Fibroblast of skin of left quadriceps (primary cell): ENCODE measurements at regions not wholly inside any gene's neighbourhood (a gene's known extent, or its start where the extent isn't known, plus 50 kb on each side); places are given as distances from the start of the nearest gene placed in this dataset.
"Not testable (repeated sequence)": the region's sequence is repeated elsewhere in the genome, so short reads cannot be mapped to it uniquely, and the experiment has no call there.

Experiments used
- DNase-seq, 2 experiments: peaks; one replicate each; pipeline ENCODE4 v3.0.0-alpha.2; 2013; ENCODE audit warnings: low read depth in 2 of 2

DNA sequence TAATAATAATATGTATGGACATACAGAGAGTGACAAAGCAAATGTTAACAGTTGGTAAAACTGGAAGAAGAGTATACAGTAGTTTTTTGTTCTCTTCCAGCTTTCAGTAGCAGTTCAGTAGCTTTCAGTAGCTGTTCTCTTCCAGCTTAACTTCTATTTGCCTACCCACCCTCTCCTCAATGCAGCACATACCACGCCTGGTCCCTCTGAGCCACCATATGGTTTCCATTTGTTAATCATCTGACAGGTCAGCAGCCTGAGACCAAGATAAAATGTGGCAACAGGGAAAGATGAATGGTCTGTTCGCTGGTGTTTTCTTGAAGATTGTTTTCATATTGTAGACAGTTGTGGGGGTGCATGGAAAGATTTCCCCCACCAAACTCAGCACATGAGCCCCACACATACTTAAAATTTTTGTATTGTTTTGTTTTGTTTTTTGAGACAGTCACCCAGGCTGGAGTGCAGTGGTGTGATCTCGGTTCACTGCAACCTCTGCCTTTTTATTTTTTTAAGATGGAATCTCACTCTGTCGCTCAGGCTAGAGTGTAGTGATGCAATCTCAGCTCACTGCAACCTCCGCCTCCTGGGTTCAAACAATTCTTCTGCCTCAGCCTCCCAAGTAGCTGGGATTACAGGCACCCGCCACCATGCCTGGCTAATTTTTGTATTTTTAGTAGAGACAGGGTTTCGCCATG lies 56.8 kb downstream of the ATP6V0E2 start:
- peak; percentile 2 to 7 for DNase-seq

DNA sequence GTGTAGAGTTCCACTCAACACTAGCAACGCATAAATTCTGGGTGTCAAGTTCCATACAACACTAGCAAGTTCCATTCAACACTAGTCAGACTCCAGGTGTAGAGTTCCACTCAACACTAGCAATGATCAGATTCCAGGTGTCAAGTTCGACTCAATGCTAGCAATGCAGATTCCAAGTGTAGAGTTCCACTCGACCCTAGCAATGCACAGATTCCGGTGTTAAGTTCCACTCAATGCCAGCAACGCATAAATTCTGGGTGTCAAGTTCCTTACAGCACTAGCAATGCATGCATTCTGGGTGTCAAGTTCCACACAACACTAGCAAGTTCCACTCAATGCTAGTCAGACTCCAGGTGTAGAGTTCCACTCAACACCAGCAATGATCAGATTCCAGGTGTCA lies 60.0 kb downstream of the ATP6V0E2 start:
- DNase-seq, result not testable (repeated sequence)

GRCh38 chr7:149947346-149947745 lies 73.6 kb downstream of the ATP6V0E2 start:
- DNase-seq, result not testable (repeated sequence)

DNA sequence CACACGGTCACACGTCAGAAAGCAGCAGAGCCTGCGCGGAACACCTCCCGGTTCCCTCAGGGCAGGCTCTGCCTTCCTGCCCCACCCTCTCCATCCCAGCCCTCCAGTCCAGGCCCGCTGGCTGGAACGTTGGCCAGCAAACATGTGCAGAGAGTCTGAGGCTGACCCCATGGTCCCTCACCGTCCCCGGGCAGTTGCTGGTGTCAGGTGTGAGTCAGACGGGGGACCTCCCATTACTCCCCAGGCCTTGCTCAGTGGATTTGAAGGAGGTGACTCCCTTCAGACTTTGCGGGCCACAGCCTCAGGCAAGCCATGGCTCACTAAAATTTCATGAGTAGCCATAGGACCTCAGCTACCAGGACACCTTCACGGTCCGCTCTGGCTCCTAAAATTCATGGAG lies 74.7 kb downstream of the ATP6V0E2 start:
- DNase-seq, result not testable (repeated sequence)

DNA sequence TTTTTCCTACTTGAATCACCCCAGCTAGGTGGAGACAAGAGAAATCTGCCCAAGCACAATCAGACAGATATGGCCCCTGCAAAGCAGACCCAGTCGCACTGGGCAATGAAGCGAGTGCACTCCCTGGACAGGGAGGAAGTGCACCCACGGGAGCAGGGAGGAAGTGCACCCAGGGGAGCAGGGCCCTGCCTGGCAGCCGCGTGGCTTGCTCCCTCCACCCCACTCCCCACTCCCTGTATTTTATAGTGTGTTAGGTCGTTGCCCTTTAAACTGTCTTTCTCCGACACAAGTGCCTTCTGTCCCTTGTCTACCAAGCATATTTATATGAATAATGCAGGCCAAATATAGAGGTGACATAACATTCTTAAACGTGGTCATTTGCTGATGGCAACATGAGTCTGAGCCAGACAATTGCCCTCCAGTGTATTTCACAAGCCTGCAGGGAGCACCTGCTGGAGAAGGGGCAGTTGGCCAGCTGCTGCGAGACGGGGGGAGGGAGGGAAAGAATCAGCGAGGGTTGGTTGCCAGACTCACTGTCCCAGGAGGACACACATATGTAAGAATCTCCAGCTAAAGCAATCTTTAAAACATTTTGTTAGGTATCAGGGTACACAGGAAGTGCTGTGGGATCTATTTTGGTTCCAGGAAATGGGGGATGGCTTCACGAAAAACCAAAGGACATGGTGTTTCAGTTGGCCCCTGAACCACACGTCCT lies 76.3 kb downstream of the ATP6V0E2 start:
- DNase-seq, result not testable (repeated sequence)

GRCh38 chr7:149950578-149950924 lies 76.8 kb downstream of the ATP6V0E2 start:
- not testable (repeated sequence) for DNase-seq

DNA sequence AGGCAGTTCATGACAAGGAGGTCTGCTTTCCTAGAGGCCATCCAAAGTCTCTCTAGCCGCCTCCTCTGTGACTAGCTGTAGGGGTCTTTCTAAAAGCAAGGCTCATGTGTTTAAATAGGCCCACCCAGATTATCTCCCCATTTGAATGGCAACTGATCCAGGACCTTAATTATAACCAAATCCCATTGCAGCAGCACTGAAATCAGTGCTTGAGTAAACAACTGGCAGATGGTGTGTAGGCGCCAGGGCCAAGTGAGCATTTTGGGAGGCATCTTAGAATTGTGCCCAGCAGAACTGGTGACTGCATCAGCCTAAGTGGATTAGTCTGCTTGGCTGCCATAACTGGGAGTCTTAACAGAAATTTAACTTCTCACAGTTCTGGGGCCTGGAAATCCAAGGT lies 77.8 kb downstream of the ATP6V0E2 start:
- DNase-seq, result not testable (repeated sequence)

DNA sequence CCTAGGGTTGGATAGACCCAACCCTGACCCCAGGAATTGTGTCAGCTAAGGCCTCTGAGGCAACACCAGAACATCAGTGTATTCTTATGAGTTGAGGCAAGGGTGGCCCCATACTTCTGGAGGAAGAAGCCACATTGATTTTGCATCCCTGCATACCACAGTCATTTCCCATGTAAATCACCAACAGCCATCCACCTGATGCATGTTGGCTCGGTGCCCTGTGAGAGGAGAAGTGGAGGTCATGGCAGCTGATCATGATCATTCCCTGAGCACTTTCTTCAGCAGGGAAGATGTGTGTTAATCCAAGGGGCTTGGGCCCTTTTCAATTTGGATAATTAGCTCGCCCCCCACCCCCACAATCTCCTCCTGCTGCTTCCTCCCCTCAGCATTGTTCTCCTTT lies 85.1 kb downstream of the ATP6V0E2 start:
- not testable (repeated sequence) for DNase-seq

DNA sequence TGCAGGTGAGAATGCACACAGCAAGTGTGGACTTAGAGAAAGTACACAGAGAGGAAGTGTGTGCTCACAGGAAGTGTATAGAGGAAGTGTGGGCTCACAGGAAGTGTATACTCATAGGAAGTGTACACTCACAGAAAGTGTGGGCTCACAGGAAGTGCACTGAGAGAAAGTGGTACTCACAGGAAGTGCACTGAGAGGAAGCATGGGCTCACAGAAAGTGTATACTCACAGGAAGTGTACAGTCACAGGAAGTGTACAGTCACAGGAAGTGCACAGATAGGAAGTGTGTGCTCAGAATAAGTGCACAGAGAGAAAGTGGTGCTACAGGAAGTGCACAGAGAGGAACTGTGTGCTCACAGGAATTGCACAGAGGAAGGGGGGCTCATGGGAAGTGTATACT lies 87.1 kb downstream of the ATP6V0E2 start:
- not testable (repeated sequence) for DNase-seq

DNA sequence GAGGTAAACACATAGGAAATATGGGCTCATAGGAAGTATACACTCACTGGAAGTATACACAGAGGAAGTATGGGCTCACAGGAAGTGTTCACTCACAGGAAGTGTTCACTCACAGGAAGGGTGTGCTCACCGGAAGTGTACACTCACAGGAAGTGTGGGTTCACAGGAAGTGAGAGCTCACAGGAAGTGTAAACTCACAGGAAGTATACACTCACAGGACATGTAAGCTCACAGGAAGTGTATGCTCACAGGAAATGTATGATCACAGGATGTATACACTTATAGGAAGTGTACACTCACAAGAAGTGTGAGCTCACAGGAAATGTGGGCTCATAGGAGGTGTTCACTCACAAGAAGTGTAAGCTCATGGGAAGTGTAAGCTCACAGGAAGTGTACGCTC lies 88.1 kb downstream of the ATP6V0E2 start:
- DNase-seq, result not testable (repeated sequence)

- not testable (repeated sequence) for DNase-seq
These were observed 89.0 kb downstream of the ATP6V0E2 start for GRCh38 chr7:149962685-149963319.

GRCh38 chr7:149963985-149964384 lies 90.2 kb downstream of the ATP6V0E2 start:
- not testable (repeated sequence) for DNase-seq

DNA sequence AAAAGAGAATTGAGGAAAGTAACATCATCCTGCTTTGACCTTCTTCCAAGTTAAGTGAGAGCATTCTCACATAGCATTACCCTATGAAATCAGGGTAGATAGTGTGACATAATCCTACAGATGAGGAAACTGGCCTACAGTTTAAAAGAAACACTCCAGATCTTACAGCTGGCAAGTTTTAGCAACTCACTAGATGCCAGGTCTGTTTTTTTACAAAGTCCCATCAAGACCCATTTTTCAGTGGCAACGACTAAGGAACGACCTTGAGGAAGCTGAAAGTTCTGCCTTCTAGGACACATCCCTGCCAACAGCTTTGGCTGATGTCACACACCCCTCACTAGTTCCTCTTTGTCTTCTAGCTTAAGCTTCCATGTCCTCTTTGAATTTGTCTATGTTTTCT lies 92.7 kb downstream of the ATP6V0E2 start:
- DNase-seq, result not testable (repeated sequence)

DNA sequence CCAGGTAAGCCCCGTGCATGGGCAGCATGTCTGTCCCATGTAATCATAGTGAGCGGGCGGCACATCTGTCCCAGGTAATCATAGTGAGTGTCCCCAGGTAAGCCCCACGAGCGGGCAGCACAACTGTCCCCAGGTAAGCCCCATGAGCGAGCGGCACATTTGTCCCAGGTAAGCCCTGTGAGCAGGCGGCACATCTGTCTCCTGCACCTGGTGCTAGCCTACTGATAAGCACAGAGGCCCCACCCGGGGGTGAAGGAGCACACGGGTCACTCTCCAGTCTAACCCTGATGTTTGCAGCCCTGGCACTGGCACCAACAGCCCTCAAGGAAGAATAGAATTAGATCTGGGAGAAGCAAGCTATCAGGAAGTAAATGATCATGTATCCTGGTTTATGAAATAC lies 99.2 kb downstream of the ATP6V0E2 start:
- not testable (repeated sequence) for DNase-seq

DNA sequence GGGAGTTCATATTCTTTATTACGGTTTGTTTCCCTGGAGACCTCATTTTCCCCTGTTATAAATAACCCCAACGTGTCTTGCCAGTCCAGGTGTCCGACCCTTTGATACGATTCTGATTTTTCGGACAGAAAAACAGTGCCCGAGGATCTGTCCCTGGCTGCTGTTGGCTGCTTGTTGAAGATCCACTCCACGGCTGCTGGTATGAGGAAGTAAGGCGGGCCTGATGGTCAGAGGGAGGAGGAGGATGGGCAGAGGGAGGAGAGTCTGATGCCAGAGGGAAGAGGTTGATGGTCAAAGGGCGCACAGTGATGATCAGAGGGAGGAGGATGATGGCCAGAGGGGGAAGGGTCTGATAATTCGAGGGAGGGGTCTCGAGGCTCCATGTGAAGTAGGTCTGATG lies 99.9 kb downstream of the ATP6V0E2 start:
- DNase-seq, result not testable (repeated sequence)

DNA sequence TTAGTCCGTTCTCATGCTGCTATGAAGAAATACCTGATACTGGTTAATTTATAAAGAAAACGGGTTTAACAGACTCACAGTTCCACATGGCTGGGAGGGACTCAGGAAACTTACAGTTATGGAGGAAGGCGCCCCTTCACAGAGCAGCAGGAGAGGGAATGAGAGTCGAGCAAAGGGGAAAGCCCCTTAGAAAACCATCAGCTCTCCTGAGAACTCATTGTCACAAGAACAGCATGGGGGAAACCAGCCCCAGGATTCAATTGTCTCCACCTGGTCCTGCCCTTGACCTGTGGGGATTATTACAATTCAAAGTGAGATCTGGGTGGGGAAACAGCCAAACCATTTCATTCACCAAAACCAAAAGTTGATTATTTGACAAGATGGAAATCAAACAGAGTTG lies 101.8 kb downstream of the ATP6V0E2 start:
- DNase-seq, result not testable (repeated sequence)

DNA sequence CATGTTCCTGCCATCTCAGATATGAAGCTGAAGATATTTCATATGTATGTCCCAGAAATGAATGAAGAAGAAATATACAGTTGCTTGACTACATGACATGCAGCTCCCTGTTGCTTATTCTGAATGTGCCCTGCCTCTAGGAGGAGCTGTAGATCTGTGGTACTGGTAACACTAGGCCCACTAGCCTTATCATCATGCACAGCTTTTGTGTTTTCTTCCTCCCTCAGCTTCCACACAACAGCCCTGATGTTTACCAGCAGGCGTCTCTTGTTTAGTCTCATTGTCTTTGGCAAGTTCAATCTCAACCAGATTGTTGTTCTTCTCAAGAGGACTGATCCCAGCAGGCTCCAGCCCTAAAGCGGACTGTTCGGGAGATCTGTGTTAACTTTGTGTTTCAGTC lies 104.8 kb downstream of the ATP6V0E2 start:
- not testable (repeated sequence) for DNase-seq

DNA sequence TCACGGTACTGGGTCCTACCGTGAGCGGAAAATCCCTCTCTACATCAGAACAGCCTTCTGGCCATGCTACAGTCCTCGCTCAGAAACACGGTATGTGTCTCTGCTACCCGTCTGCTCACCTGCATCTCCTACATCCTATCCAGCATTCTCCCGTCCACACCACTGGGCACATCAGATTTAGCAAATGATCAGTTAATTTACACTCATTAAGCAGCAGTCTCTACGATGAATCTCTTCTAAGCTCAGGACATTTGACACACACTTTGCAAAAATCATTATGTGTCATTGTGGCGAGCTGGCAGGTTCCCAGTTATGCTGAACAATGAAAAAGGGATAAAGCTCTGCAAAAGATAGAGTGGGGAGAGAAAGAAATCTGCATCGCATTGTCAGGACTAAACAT lies 105.2 kb downstream of the ATP6V0E2 start:
- not testable (repeated sequence) for DNase-seq

DNA sequence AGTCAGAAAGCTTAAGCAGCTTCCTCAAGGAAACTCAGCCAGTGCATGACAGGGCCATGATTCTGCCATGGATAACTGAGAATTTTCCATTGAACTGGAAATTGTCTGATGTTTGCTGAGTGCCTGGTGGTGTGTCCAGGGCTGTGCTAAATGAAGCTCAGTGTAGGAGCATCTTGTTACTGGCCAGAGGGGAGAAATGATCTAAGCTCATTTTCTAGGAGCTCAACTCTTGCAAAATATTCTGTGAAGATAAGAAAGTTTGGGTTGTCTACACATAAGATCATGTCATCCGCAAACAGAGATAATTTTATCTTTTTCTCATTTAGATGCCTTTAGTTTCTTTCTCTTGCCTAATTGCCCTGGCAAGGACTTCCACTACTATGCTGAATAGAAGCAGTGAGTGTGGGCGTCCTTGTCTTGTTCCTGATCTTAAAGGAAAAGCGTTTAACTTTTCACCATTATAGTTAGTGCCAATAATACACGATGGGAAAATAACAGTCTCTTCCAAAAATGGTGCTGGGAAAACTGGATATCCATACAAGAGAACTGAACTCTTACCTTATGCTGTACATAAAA lies 108.9 kb downstream of the ATP6V0E2 start:
- not testable (repeated sequence) for DNase-seq

GRCh38 chr7:149986866-149987265 lies 113.1 kb downstream of the ATP6V0E2 start:
- DNase-seq, result not testable (repeated sequence)

- DNase-seq, result not testable (repeated sequence)
These were observed 118.0 kb downstream of the ATP6V0E2 start for GRCh38 chr7:149991652-149992302.

GRCh38 chr7:149992366-149992765 lies 118.6 kb downstream of the ATP6V0E2 start:
- not testable (repeated sequence) for DNase-seq
